PFSK-1 (cell line): ENCODE measurements at regions not wholly inside any gene's neighbourhood (a gene's known extent, or its start where the extent isn't known, plus 50 kb on each side); places are given as distances from the start of the nearest gene placed in this dataset.

Experiments used
- FOXP2 ChIP-seq: optimal IDR thresholded peaks from 2 replicates; pipeline ENCODE3; 2011; ENCODE audit warnings: borderline replicate concordance, control low read depth, inconsistent platforms; ENCODE audit not compliant: insufficient read depth; ENCODE audit errors: extremely low read length, extremely low read depth
- POLR2AphosphoS5 ChIP-seq: IDR thresholded peaks from 2 replicates; pipeline ENCODE4 v1.6.1; 2012; ENCODE audit warnings: low read depth, mild to moderate bottlenecking, control low read depth, low read length, moderate library complexity
- SIN3A ChIP-seq: IDR thresholded peaks from 2 replicates; pipeline ENCODE4 v1.6.1; 2012; ENCODE audit warnings: mild to moderate bottlenecking, low read length, moderate library complexity, borderline replicate concordance; ENCODE audit not compliant: insufficient read depth
- TAF1 ChIP-seq: IDR thresholded peaks from 2 replicates; pipeline ENCODE4 v1.6.1; 2012; ENCODE audit warnings: low read length, control low read depth, borderline replicate concordance; ENCODE audit not compliant: insufficient read depth
- TF ChIP-seq, protein P1 (sequence below), 2 experiments: IDR thresholded peaks; 2 replicates each; pipeline versions ENCODE4 v1.6.1 to v1.8.0; 2011 to 2012; ENCODE audit warnings: low read depth in 2 of 2, low read length in 2 of 2, control low read depth in 1 of 2, inconsistent platforms in 1 of 2, mild to moderate bottlenecking in 1 of 2, moderate library complexity in 1 of 2; ENCODE audit not compliant: insufficient read depth in 1 of 2

DNA sequence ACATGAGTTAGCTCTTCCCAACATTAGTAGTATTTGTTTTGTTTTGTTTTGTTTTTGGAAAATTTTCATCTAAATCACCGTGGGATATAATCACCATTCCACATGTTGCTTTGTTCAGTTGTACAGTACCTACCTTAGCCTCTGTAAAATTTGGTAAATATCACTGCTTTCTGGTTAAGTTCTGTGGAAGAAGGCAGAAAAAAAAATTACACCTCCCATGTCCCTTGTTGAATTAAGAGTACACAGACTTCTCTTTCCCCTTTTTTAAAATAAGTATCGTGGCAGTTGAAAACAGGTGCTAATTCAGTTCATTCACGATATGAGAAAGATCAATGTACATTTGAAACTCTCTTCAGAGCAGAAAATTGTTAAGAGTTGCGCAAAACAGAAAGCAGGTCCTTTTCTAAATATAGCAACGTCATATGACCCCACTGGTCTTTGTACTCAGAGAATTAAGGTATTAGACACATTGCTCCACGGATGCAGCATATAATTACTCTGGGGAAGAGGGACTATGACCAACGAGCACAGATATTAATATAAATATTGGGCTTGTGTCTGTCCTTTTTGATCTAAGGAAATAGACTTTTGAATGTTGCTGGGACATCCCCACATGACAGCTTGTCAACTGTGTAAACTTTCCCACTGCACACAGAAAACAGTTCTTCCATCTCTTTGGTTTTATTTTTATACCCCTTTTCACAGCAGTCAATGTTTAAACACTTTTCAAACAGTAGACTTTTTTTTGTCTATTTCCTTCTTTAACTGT is 58.6 kb upstream of the ZNF217 start:
- no peak for TF ChIP-seq FOXP2
- TF ChIP-seq SIN3A, result no peak
- TF ChIP-seq POLR2AphosphoS5, result no peak
- no peak for TF ChIP-seq TAF1
- TF ChIP-seq, protein P1, sequence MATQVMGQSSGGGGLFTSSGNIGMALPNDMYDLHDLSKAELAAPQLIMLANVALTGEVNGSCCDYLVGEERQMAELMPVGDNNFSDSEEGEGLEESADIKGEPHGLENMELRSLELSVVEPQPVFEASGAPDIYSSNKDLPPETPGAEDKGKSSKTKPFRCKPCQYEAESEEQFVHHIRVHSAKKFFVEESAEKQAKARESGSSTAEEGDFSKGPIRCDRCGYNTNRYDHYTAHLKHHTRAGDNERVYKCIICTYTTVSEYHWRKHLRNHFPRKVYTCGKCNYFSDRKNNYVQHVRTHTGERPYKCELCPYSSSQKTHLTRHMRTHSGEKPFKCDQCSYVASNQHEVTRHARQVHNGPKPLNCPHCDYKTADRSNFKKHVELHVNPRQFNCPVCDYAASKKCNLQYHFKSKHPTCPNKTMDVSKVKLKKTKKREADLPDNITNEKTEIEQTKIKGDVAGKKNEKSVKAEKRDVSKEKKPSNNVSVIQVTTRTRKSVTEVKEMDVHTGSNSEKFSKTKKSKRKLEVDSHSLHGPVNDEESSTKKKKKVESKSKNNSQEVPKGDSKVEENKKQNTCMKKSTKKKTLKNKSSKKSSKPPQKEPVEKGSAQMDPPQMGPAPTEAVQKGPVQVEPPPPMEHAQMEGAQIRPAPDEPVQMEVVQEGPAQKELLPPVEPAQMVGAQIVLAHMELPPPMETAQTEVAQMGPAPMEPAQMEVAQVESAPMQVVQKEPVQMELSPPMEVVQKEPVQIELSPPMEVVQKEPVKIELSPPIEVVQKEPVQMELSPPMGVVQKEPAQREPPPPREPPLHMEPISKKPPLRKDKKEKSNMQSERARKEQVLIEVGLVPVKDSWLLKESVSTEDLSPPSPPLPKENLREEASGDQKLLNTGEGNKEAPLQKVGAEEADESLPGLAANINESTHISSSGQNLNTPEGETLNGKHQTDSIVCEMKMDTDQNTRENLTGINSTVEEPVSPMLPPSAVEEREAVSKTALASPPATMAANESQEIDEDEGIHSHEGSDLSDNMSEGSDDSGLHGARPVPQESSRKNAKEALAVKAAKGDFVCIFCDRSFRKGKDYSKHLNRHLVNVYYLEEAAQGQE (IDR thresholded peaks at IDR 0.05; ENCODE audit: insufficient read depth in 1 of 2, low read depth in 2 of 2, low read length in 2 of 2), result no peak

DNA sequence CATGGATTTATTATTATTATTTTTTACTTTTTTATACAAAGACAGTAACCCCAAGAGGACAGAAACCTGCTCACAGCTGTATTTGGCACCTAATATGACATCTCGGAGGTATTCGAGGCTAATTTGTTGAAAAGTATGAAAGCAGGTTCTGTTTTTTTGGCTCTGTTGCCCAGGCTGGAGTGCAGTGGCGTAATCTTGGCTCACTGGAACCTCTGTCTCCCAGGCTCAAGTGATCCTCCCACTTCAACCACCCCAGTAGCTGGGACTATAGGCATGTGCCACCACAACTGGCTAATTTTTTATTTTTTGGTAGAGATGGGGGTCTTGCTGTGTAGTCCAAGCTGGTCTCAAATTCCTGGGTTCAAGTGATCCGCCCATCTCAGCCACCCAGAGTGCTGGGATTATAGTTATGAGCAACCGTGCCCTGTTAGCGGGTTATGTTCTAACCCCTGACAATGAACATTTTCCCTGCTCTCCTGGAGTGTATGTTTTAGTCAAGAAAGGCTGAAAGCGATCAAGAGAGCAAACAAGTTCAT is 53.7 kb upstream of the ZNF217 start:
- TF ChIP-seq, protein P1 (IDR thresholded peaks at IDR 0.05; ENCODE audit: insufficient read depth in 1 of 2, low read depth in 2 of 2, low read length in 2 of 2), result no peak
- TF ChIP-seq FOXP2 (no peak), SIN3A (no peak), POLR2AphosphoS5 (no peak), TAF1 (no peak)

DNA sequence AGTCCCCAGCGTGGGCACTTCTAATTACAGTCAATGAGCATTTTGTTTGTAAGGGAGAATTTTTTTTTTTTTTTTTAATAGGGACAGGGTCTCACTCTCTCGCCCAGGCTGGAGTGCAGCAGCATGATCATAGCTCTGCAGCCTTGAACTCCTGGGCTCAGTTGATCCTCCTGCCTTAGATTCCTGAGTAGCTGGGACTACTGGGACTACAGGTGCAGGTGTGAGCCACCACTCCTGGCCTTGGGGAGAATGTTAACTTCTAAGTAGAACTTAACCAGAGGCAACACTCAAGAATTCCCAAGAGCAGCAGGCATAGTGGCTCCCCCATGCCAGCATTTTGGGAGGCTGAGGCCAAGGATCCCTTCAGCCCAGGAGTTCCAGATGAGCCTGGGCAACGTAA is 52.9 kb upstream of the ZNF217 start:
- TF ChIP-seq, protein P1 (IDR thresholded peaks at IDR 0.05; ENCODE audit: insufficient read depth in 1 of 2, low read depth in 2 of 2, low read length in 2 of 2), result no peak
- TF ChIP-seq TAF1, result no peak
- TF ChIP-seq POLR2AphosphoS5, result no peak
- TF ChIP-seq SIN3A, result no peak
- no peak for TF ChIP-seq FOXP2

DNA sequence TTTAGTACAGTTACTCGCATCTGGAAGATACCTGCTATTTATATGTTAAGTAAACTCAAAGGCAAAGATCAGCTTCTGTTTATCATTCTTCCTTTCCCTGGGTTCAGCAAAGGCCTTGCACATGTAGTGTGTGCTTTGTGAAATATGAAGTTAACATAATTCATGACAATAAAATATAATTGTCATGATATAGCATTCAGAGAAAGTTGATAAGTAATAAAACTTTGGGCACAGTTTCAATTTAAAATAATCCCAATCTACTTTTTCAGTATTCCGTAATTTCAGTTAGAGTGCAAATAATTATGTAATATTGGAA is 51.9 kb upstream of the ZNF217 start:
- TF ChIP-seq FOXP2, result no peak
- TF ChIP-seq POLR2AphosphoS5, result no peak
- TF ChIP-seq SIN3A, result no peak
- TF ChIP-seq TAF1, result no peak
- TF ChIP-seq, protein P1 (IDR thresholded peaks at IDR 0.05; ENCODE audit: insufficient read depth in 1 of 2, low read depth in 2 of 2, low read length in 2 of 2), result no peak
